PC-3 (cell line): ENCODE measurements at regions not wholly inside any gene's neighbourhood (a gene's known extent, or its start where the extent isn't known, plus 50 kb on each side); places are given as distances from the start of the nearest gene placed in this dataset.

ENCODE experiments used
- ATAC-seq: fragments of 200-7000 bp; cut with Tn5 transposase; 2 replicates; pipeline ENCODE4 v1.9.1; 2020; ENCODE audit warnings: mild to moderate bottlenecking, moderate library complexity
- BruUV-seq: library from RNA; stranded (reverse); fragments of 400-500 nt; replicated peaks from 2 replicates; lab custom pipeline; 2021; lab: Mats Ljungman, UMichigan
- CTCF ChIA-PET: fragments of 300-600 bp; sonication (Branson Sonifier 250); formaldehyde crosslinking; loops from one replicate; lab custom pipeline; 2022; ENCODE audit warnings: antibody characterized with exemption; lab: Charles Lee
- POLR2A ChIA-PET: fragments of 300-600 bp; sonication (Branson Sonifier 250); formaldehyde crosslinking; loops from one replicate; lab custom pipeline; 2022; ENCODE audit warnings: antibody characterized with exemption; ENCODE audit not compliant: unreplicated experiment; lab: Charles Lee
- DNase-seq: peaks from one replicate; pipeline ENCODE4 v3.0.0-alpha.2; 2015
- H2AFZ ChIP-seq: fragments of 300-600 bp; sonication (generic); 2 replicates; pipeline ENCODE4 v1.6.0; 2016; ENCODE audit warnings: antibody characterized with exemption, low read length
- H3F3A ChIP-seq: fragments of 300-600 bp; sonication (generic); one replicate; pipeline ENCODE4 v1.6.0; 2017; ENCODE audit warnings: antibody characterized with exemption, low read length, control low read depth, mild to moderate bottlenecking; ENCODE audit not compliant: unreplicated experiment
- H3K27ac ChIP-seq: fragments of 300-600 bp; sonication (generic); 2 replicates; pipeline ENCODE4 v1.5.1; 2016; ENCODE audit warnings: mild to moderate bottlenecking, low read length
- H3K27me3 ChIP-seq: fragments of 300-600 bp; sonication (generic); 2 replicates; pipeline ENCODE4 v1.6.1; 2016; ENCODE audit warnings: low read length, mixed read lengths
- H3K36me3 ChIP-seq: fragments of 300-600 bp; sonication (generic); 2 replicates; pipeline ENCODE4 v1.6.1; 2016; ENCODE audit warnings: low read depth, mixed run types, low read length, mixed read lengths
- H3K4me1 ChIP-seq: fragments of 300-600 bp; sonication (generic); 2 replicates; pipeline ENCODE4 v1.5.1; 2016; ENCODE audit warnings: low read length; ENCODE audit not compliant: insufficient read depth
- H3K4me2 ChIP-seq: fragments of 300-600 bp; sonication (generic); 2 replicates; pipeline ENCODE4 v1.6.0; 2016; ENCODE audit warnings: low read length
- H3K4me3 ChIP-seq: fragments of 300-600 bp; sonication (generic); 2 replicates; pipeline ENCODE4 v1.5.1; 2016; ENCODE audit warnings: mild to moderate bottlenecking, low read length, mixed read lengths
- H3K79me2 ChIP-seq: fragments of 300-600 bp; sonication (generic); 2 replicates; pipeline ENCODE4 v1.6.1; 2017; ENCODE audit warnings: low read length, mixed read lengths
- H3K9ac ChIP-seq: fragments of 300-600 bp; sonication (generic); 2 replicates; pipeline ENCODE4 v1.6.0; 2016; ENCODE audit warnings: mild to moderate bottlenecking, low read length
- H3K9me2 ChIP-seq: fragments of 300-600 bp; sonication (generic); replicated peaks from 2 replicates; pipeline ENCODE4 v1.6.1; 2016; ENCODE audit warnings: mixed run types, low read length, mixed read lengths
- H3K9me3 ChIP-seq: fragments of 300-600 bp; sonication (generic); 2 replicates; pipeline ENCODE4 v1.6.1; 2016; ENCODE audit warnings: low read length, mixed read lengths
- H4K20me1 ChIP-seq: fragments of 300-600 bp; sonication (generic); 2 replicates; pipeline ENCODE4 v1.6.1; 2016; ENCODE audit warnings: low read length, mixed read lengths
- CTCF ChIP-seq: fragments of 300-600 bp; sonication (generic); conservative IDR thresholded peaks from 2 replicates; pipeline ENCODE4 v1.5.1; 2017; ENCODE audit warnings: antibody characterized with exemption, low read depth, mild to moderate bottlenecking, low read length
- EZH2 ChIP-seq: fragments of 300-600 bp; sonication (generic); IDR thresholded peaks from one replicate; pipeline ENCODE4 v1.6.1; 2017; ENCODE audit warnings: antibody characterized with exemption, mild to moderate bottlenecking, low read length; ENCODE audit not compliant: unreplicated experiment
- EZH2phosphoT487 ChIP-seq: fragments of 300-600 bp; sonication (generic); IDR thresholded peaks from 2 replicates; pipeline ENCODE4 v1.6.1; 2018; ENCODE audit warnings: mild to moderate bottlenecking, antibody characterized with exemption, low read length, borderline replicate concordance
- intact Hi-C: fragments of 100-400 bp; cut with micrococcal nuclease; formaldehyde crosslinking; loops from 2 replicates; pipeline ENCODE4 v1.9.0; 2023

- CTCF ChIA-PET = no interaction called here
- Histone ChIP-seq H3K9ac (no peak overlapping the region), H3K9me3 (no peaks in the 10 kb centered on the region), H3K4me2 (no peak overlapping the region), H3K9me2 (no peaks in the 10 kb centered on the region), H3F3A (no peaks in the 10 kb centered on the region), H3K4me1 (no peaks in the 10 kb centered on the region), H2AFZ (no peak overlapping the region), H3K79me2 (no peaks in the 10 kb centered on the region), H3K27me3 (peaks cover 38% of the 10 kb centered on the region), H4K20me1 (no peaks in the 10 kb centered on the region), H3K36me3 (no peaks in the 10 kb centered on the region), H3K27ac (no peak overlapping the region), H3K4me3 (no peak overlapping the region)
- intact Hi-C loops = no loop called here
- POLR2A ChIA-PET = no interaction called here
- no peak for TF ChIP-seq EZH2
- no peak for TF ChIP-seq EZH2phosphoT487
- TF ChIP-seq CTCF = no peak
- BruUV-seq = no TSS peak
- ATAC-seq (no peak), DNase-seq (no peak)
Measured at GRCh38 chr20:37590938-37591490, 63.3 kb upstream of the BLCAP start.

- ChIA-PET POLR2A (no interaction called here), CTCF (no interaction called here)
- TF ChIP-seq CTCF = no peak
- Histone ChIP-seq H3K9me3 (no peaks in the 10 kb centered on the region), H3F3A (no peaks in the 10 kb centered on the region), H3K4me2 (no peak overlapping the region), H3K27ac (no peak overlapping the region), H3K4me1 (no peaks in the 10 kb centered on the region), H3K4me3 (no peak overlapping the region), H4K20me1 (no peaks in the 10 kb centered on the region), H3K9me2 (no peaks in the 10 kb centered on the region), H3K27me3 (peaks cover 50% of the 10 kb centered on the region), H3K9ac (no peak overlapping the region), H3K79me2 (no peaks in the 10 kb centered on the region), H2AFZ (no peak overlapping the region), H3K36me3 (no peaks in the 10 kb centered on the region)
- no peak for DNase-seq
- BruUV-seq = no TSS peak
- no peak for ATAC-seq
- intact Hi-C loops = no loop called here
Measured at GRCh38 chr20:37586078-37586477, 58.4 kb upstream of the BLCAP start.

GRCh38 chr20:37584238-37584807 is 56.6 kb upstream of the BLCAP start:
- DNase-seq (no peak), ATAC-seq (no peak)
- Histone ChIP-seq H3K9me2 (no peaks in the 10 kb centered on the region), H3K4me3 (no peak overlapping the region), H3F3A (no peaks in the 10 kb centered on the region), H3K9ac (no peak overlapping the region), H3K9me3 (no peaks in the 10 kb centered on the region), H3K36me3 (no peaks in the 10 kb centered on the region), H3K79me2 (no peaks in the 10 kb centered on the region), H3K27me3 (peaks cover 53% of the 10 kb centered on the region), H2AFZ (no peak overlapping the region), H4K20me1 (no peaks in the 10 kb centered on the region), H3K4me2 (no peak overlapping the region), H3K4me1 (no peaks in the 10 kb centered on the region), H3K27ac (no peak overlapping the region)
- TF ChIP-seq CTCF = no peak
- no peak for TF ChIP-seq EZH2phosphoT487
- TF ChIP-seq EZH2 = no peak
- POLR2A ChIA-PET = no interaction called here
- intact Hi-C loops = no loop called here
- CTCF ChIA-PET = no interaction called here
- no TSS peak for BruUV-seq
